GM12878 (cell line): ENCODE measurements at regions not wholly inside any gene's neighbourhood (a gene's known extent, or its start where the extent isn't known, plus 50 kb on each side); places are given as distances from the start of the nearest gene placed in this dataset.

Source experiments
- ATAC-seq: fragments of 200-7000 bp; cut with Tn5 transposase; 3 replicates; pipeline ENCODE4 v1.9.1; 2020; ENCODE audit warnings: mild to moderate bottlenecking, moderate library complexity
- BruUV-seq: library from RNA; stranded (reverse); fragments of 400-500 nt; replicated peaks from 2 replicates; lab custom pipeline; 2021; lab: Mats Ljungman, UMichigan
- CTCF ChIA-PET: fragments of 300-600 bp; sonication (Branson Sonifier 250); formaldehyde crosslinking; extraction: SDS; loops from one replicate; lab custom pipeline; 2021; ENCODE audit warnings: inconsistent platforms; lab: Yijun Ruan, JAX
- POLR2A ChIA-PET: fragments of 350-600 bp; formaldehyde crosslinking; extraction: SDS; loops from one replicate; lab custom pipeline; 2021; ENCODE audit warnings: inconsistent platforms; lab: Charles Lee
- RAD21 ChIA-PET: fragments of 300-600 bp; sonication (Branson Sonifier 250); formaldehyde crosslinking; loops from one replicate; lab custom pipeline; 2023; ENCODE audit warnings: antibody characterized with exemption; ENCODE audit not compliant: unreplicated experiment; lab: Charles Lee
- SMC1A ChIA-PET: fragments of 300-600 bp; sonication (Branson Sonifier 250); formaldehyde crosslinking; loops from one replicate; lab custom pipeline; 2023; ENCODE audit not compliant: unreplicated experiment, uncharacterized antibody; lab: Charles Lee
- DNase-seq: peaks from one replicate; pipeline ENCODE4 v3.0.0-alpha.2; 2011; ENCODE audit warnings: low read depth, low spot score
- FAIRE-seq: peaks from 3 replicates; lab custom pipeline; 2011; peaks lifted over from hg19 to GRCh38; lab: Jason Lieb, UNC
- H2AFZ ChIP-seq: 2 replicates; pipeline ENCODE4 v1.6.0; 2011; ENCODE audit warnings: low read depth, low read length, control low read depth; ENCODE audit not compliant: control insufficient read depth
- H3K27ac ChIP-seq: 2 replicates; pipeline ENCODE4 v1.5.1; 2011; ENCODE audit warnings: control low read depth; ENCODE audit not compliant: control insufficient read depth, insufficient read depth
- H3K27me3 ChIP-seq, 2 experiments: replicated peaks in 1 of 2; 2 replicates each; pipeline versions ENCODE4 v1.6.0 to v1.6.1; 2011; ENCODE audit warnings: low read length in 1 of 2; ENCODE audit not compliant: control insufficient read depth in 2 of 2, insufficient read depth in 2 of 2
- H3K36me3 ChIP-seq, 2 experiments: 2 replicates each; pipeline ENCODE4 v1.5.1; 2011; ENCODE audit warnings: low read length in 1 of 2; ENCODE audit not compliant: control insufficient read depth in 2 of 2, insufficient read depth in 2 of 2
- H3K4me1 ChIP-seq: 2 replicates; pipeline ENCODE4 v1.6.1; 2011; ENCODE audit warnings: mild to moderate bottlenecking, low read length, moderate library complexity, mixed read lengths; ENCODE audit not compliant: control insufficient read depth, insufficient read depth
- H3K4me2 ChIP-seq: 2 replicates; pipeline ENCODE4 v1.6.0; 2011; ENCODE audit warnings: control low read depth; ENCODE audit not compliant: control insufficient read depth, insufficient read depth
- H3K4me3 ChIP-seq: fragments of 200-600 bp; sonication (generic); 2 replicates; pipeline ENCODE4 v1.5.1; 2016
- H3K79me2 ChIP-seq: 2 replicates; pipeline ENCODE4 v1.6.0; 2011; ENCODE audit warnings: low read length; ENCODE audit not compliant: control insufficient read depth, insufficient read depth
- H3K9ac ChIP-seq: 2 replicates; pipeline ENCODE4 v1.8.0; 2011; ENCODE audit warnings: low read length, control low read depth, mixed read lengths; ENCODE audit not compliant: control insufficient read depth, insufficient read depth
- H3K9me3 ChIP-seq: replicated peaks from 3 replicates; pipeline ENCODE4 v1.5.1; 2011; ENCODE audit warnings: mild to moderate bottlenecking, low read length; ENCODE audit not compliant: control insufficient read depth, insufficient read depth
- H4K20me1 ChIP-seq: 2 replicates; pipeline ENCODE4 v1.6.0; 2011; ENCODE audit not compliant: control insufficient read depth, insufficient read depth
- ATF3 ChIP-seq: IDR thresholded peaks from 2 replicates; pipeline ENCODE4 v1.6.1; 2011; ENCODE audit warnings: low read depth, mild to moderate bottlenecking, low read length, moderate library complexity, borderline replicate concordance; ENCODE audit errors: extremely low read depth
- ESRRA ChIP-seq: IDR thresholded peaks from 2 replicates; pipeline ENCODE4 v1.6.1; 2012; ENCODE audit warnings: mild to moderate bottlenecking, low read length, improper control_type of control experiment
- MTA2 ChIP-seq: fragments of 450-650 bp; IDR thresholded peaks from 2 replicates; pipeline ENCODE4 v1.6.1; 2016; ENCODE audit warnings: low read depth, mild to moderate bottlenecking, moderate library complexity
- MYC ChIP-seq: IDR thresholded peaks from 2 replicates; pipeline ENCODE4 v1.6.1; 2011; ENCODE audit warnings: mild to moderate bottlenecking, low read length, moderate library complexity, inconsistent platforms; ENCODE audit not compliant: insufficient read depth, insufficient replicate concordance, insufficient read length, severe bottlenecking
- NFIC ChIP-seq: IDR thresholded peaks from 2 replicates; pipeline ENCODE4 v1.6.1; 2012; ENCODE audit warnings: low read depth, mild to moderate bottlenecking, inconsistent platforms, low read length, moderate library complexity
- SREBF2 ChIP-seq: IDR thresholded peaks from 2 replicates; pipeline ENCODE4 v1.6.1; 2012; ENCODE audit warnings: mild to moderate bottlenecking, low read length
- SUPT20H ChIP-seq: IDR thresholded peaks from 2 replicates; pipeline ENCODE4 v1.6.1; 2011; ENCODE audit warnings: low read depth, mild to moderate bottlenecking, low read length, moderate library complexity, borderline replicate concordance; ENCODE audit not compliant: control insufficient read depth
- USF2 ChIP-seq: IDR thresholded peaks from 2 replicates; pipeline ENCODE4 v1.6.1; 2011; ENCODE audit warnings: low read depth, low read length, improper control_type of control experiment, borderline replicate concordance
- ZBED1 ChIP-seq: IDR thresholded peaks from 2 replicates; pipeline ENCODE4 v1.6.1; 2016; ENCODE audit warnings: borderline replicate concordance
- ZNF384 ChIP-seq: IDR thresholded peaks from 2 replicates; pipeline ENCODE4 v1.6.1; 2012; ENCODE audit warnings: low read depth, mild to moderate bottlenecking, low read length, improper control_type of control experiment, borderline replicate concordance
- in situ Hi-C: fragments of 300-500 bp; cut with MboI; formaldehyde crosslinking; loops from 9 replicates; pipeline ENCODE4 v1.14.3; 2018; ENCODE audit warnings: mixed read lengths
- intact Hi-C: fragments of 100-400 bp; cut with micrococcal nuclease; formaldehyde crosslinking; loops from one replicate; pipeline ENCODE4 v1.14.2; 2022; ENCODE audit not compliant: unreplicated experiment
- TF ChIP-seq, protein P1 (sequence below): fragments of 150-350 bp; IDR thresholded peaks from 2 replicates; pipeline ENCODE4 v1.6.1; 2014; ENCODE audit warnings: mild to moderate bottlenecking, low read depth, low read length
- TF ChIP-seq, protein P2 (sequence below): fragments of 450-650 bp; IDR thresholded peaks from 2 replicates; pipeline ENCODE4 v1.6.1; 2017; ENCODE audit warnings: borderline replicate concordance
- TF ChIP-seq, protein P3 (sequence below): IDR thresholded peaks from 2 replicates; pipeline ENCODE4 v1.6.1; 2012; ENCODE audit warnings: low read length, inconsistent platforms

DNA sequence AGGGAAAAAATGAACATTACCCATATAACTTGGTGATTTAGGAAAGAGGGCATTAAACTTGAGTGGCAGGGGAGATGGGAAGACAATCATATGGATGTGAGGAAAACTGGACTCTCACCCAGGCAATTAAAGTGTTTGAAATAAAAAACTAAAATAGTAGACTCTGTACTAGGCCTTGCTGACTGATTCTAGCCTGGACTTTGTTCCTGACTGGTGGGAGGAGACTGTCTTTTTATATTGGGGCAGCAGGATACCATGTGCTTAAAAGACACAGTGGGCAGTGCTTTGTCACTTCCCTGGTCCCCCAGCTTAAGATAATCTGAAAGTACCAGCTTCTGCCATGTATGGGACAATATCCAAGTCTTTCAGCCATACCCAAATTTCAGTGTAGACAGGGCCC is 107.0 kb downstream of the ACTL7B start:
- RAD21 ChIA-PET = no interaction called here
- H2AFZ ChIP-seq = no peak overlapping the region
- no peaks in the 10 kb centered on the region for H3K79me2 ChIP-seq
- no peaks in the 10 kb centered on the region for H3K4me1 ChIP-seq
- no peak overlapping the region for H3K4me2 ChIP-seq
- ATAC-seq = no peak
- in situ Hi-C loops = no loop called here
- no peak overlapping the region for H3K9ac ChIP-seq
- no peak for DNase-seq
- BruUV-seq = no TSS peak
- H3K36me3 ChIP-seq = no peaks in the 10 kb centered on the region
- no peak for FAIRE-seq
- SMC1A ChIA-PET = interaction anchor here (1.1 kb wide), 1 partner anchor 205 kb away, joined by 3 read pairs; no protein-coding TSS in a partner anchor
- intact Hi-C loops = no loop called here
- H4K20me1 ChIP-seq = no peaks in the 10 kb centered on the region
- H3K4me3 ChIP-seq = no peak overlapping the region
- TF ChIP-seq MTA2 (no peak), ATF3 (no peak), NFIC (no peak), SREBF2 (no peak), USF2 (no peak), ZNF384 (no peak), ESRRA (no peak), SUPT20H (no peak), MYC (no peak), ZBED1 (no peak)
- TF ChIP-seq, protein P1, sequence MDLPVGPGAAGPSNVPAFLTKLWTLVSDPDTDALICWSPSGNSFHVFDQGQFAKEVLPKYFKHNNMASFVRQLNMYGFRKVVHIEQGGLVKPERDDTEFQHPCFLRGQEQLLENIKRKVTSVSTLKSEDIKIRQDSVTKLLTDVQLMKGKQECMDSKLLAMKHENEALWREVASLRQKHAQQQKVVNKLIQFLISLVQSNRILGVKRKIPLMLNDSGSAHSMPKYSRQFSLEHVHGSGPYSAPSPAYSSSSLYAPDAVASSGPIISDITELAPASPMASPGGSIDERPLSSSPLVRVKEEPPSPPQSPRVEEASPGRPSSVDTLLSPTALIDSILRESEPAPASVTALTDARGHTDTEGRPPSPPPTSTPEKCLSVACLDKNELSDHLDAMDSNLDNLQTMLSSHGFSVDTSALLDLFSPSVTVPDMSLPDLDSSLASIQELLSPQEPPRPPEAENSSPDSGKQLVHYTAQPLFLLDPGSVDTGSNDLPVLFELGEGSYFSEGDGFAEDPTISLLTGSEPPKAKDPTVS = no peak
- TF ChIP-seq, protein P2, sequence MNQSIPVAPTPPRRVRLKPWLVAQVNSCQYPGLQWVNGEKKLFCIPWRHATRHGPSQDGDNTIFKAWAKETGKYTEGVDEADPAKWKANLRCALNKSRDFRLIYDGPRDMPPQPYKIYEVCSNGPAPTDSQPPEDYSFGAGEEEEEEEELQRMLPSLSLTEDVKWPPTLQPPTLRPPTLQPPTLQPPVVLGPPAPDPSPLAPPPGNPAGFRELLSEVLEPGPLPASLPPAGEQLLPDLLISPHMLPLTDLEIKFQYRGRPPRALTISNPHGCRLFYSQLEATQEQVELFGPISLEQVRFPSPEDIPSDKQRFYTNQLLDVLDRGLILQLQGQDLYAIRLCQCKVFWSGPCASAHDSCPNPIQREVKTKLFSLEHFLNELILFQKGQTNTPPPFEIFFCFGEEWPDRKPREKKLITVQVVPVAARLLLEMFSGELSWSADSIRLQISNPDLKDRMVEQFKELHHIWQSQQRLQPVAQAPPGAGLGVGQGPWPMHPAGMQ = no peak
- TF ChIP-seq, protein P3, sequence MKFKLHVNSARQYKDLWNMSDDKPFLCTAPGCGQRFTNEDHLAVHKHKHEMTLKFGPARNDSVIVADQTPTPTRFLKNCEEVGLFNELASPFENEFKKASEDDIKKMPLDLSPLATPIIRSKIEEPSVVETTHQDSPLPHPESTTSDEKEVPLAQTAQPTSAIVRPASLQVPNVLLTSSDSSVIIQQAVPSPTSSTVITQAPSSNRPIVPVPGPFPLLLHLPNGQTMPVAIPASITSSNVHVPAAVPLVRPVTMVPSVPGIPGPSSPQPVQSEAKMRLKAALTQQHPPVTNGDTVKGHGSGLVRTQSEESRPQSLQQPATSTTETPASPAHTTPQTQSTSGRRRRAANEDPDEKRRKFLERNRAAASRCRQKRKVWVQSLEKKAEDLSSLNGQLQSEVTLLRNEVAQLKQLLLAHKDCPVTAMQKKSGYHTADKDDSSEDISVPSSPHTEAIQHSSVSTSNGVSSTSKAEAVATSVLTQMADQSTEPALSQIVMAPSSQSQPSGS = no peak
- CTCF ChIA-PET = no interaction called here
- H3K27ac ChIP-seq = no peak overlapping the region
- no peaks in the 10 kb centered on the region for H3K9me3 ChIP-seq
- no peaks in the 10 kb centered on the region for H3K27me3 ChIP-seq
- POLR2A ChIA-PET = no interaction called here
